ENCODE measurements at regions not wholly inside any gene's neighbourhood (a gene's known extent, or its start where the extent isn't known, plus 50 kb on each side); places are given as distances from the start of the nearest gene placed in this dataset.

GRCh38 chr3:71955240-71956068 is 170.5 kb upstream of the PROK2 start:
- Histone ChIP-seq H3K56ac (replicated peaks; ENCODE audit: insufficient read length, low read depth, low read length) (no peak overlapping the region), H3K4me1 (replicated peaks in 1 of 4; ENCODE audit: control insufficient read depth in 3 of 4, insufficient read depth in 4 of 4, low read length in 3 of 4) (peaks cover 7 to 16% (median 11%) of the 10 kb centered on the region in 4 experiments), H4K5ac (ENCODE audit: insufficient read length, low read depth, low read length) (no peak overlapping the region), H3K79me1 (ENCODE audit: low read depth, low read length) (no peaks in the 10 kb centered on the region), H3K9ac (replicated peaks in 1 of 4; ENCODE audit: extremely low read depth in 1 of 4, low read depth in 3 of 4, low read length in 3 of 4) (peak overlapping the region in 1 of 4 experiments; percentile 13; a peak in 1 of 7 replicates), H3K36me3 (ENCODE audit: control insufficient read depth in 2 of 4, insufficient read depth in 4 of 4, low read length in 3 of 4) (no peaks in the 10 kb centered on the region), H3K23me2 (ENCODE audit: low read depth, low read length) (no peaks in the 10 kb centered on the region), H3K27me3 (replicated peaks in 1 of 4; ENCODE audit: control insufficient read depth in 3 of 4, extremely low read depth in 1 of 4, insufficient read depth in 3 of 4, low read length in 3 of 4) (no peaks in the 10 kb centered on the region), H3K27ac (ENCODE audit: low read depth, low read length) (no peak overlapping the region), H3K14ac (ENCODE audit: insufficient read length) (no peak overlapping the region), H2AFZ (ENCODE audit: low read length) (peak overlapping the region; percentile 95), H3K79me2 (ENCODE audit: control insufficient read depth in 1 of 2, insufficient read depth in 2 of 2, low read length in 2 of 2) (no peaks in the 10 kb centered on the region), H2BK15ac (ENCODE audit: low read length) (peak overlapping the region; percentile 94; the same call in 1 of the 2 replicates), H3K9me3 (ENCODE audit: insufficient read depth in 2 of 2, low read depth in 1 of 2, low read length in 1 of 2) (no peaks in the 10 kb centered on the region), H2BK20ac (ENCODE audit: low read length) (peak overlapping the region; percentile 84; the same call in 1 of the 2 replicates), H2AK5ac (ENCODE audit: low read depth, low read length) (peak overlapping the region; percentile 32; the same call in 1 of the 2 replicates), H4K91ac (replicated peaks; ENCODE audit: insufficient read length, low read length) (peak overlapping the region; percentile 93), H3K23ac (ENCODE audit: insufficient read length) (no peak overlapping the region), H3K4me2 (ENCODE audit: insufficient read depth in 1 of 2, low read depth in 2 of 2, low read length in 2 of 2) (no peak overlapping the region), H4K20me1 (replicated peaks in 1 of 2; ENCODE audit: control insufficient read depth in 1 of 2, insufficient read depth in 2 of 2, low read length in 2 of 2) (no peaks in the 10 kb centered on the region), H3K4ac (replicated peaks; ENCODE audit: insufficient read length, low read depth, low read length) (no peak overlapping the region), H3K18ac (ENCODE audit: extremely low read depth, low read length) (peak overlapping the region; percentile 91), H2BK120ac (replicated peaks; ENCODE audit: low read depth, low read length) (peak overlapping the region; percentile 59), H2BK12ac (ENCODE audit: low read depth, low read length) (peak overlapping the region; percentile 98; the same call in 1 of the 2 replicates), H3K4me3 (ENCODE audit: extremely low read depth in 1 of 4, insufficient read depth in 2 of 4, low read depth in 3 of 4, low read length in 4 of 4) (no peak overlapping the region), H4K8ac (ENCODE audit: extremely low read depth, insufficient read depth, low read length) (no peak overlapping the region), H2BK5ac (ENCODE audit: low read depth, low read length) (peak overlapping the region; percentile 79)
- 41% methylated on average over 12 of the region's 12 CpGs; no CpG with 5 or more reads in 1 of the 2 experiments for WGBS, 2 experiments (ENCODE audit: extremely low coverage in 1 of 2, insufficient coverage in 1 of 2, insufficient read length in 1 of 2, insufficient replicate concordance in 2 of 2, low coverage in 1 of 2, low lambda C conversion rate in 2 of 2, missing lambda C conversion rate in 1 of 2)
- peak; percentile 38 to 66 for DNase-seq (ENCODE audit: low read depth in 1 of 2, low spot score in 2 of 2)
- ChIA-PET POLR2A (ENCODE audit: partially characterized antibody) (interaction anchor here (0.8 to 1.8 kb wide), 4 partner anchors 9 to 288 kb away, joined by 3 to 4 read pairs (median 3); no protein-coding TSS in a partner anchor), CTCF (ENCODE audit: partially characterized antibody) (interaction anchor here (0.6 to 8.4 kb wide), 28 partner anchors 11 to 800 kb away, joined by 3 to 71 read pairs (median 4); no protein-coding TSS in a partner anchor)
- peak; percentile 96 for FAIRE-seq
- TF ChIP-seq SIN3A (conservative IDR thresholded peaks at IDR 0.05 in 1 of 2, IDR thresholded peaks at IDR 0.05 in 1 of 2; ENCODE audit: low read depth in 1 of 2, low read length in 2 of 2), result no peak
- TF ChIP-seq RAD21 (IDR thresholded peaks at IDR 0.05 in 1 of 2, conservative IDR thresholded peaks at IDR 0.05 in 1 of 2; ENCODE audit: low read depth in 2 of 2, low read length in 2 of 2), result peak; percentile 82 to 83
- peak; percentile 87 for TF ChIP-seq TEAD4 (IDR thresholded peaks at IDR 0.05; ENCODE audit: low read depth, low read length)
- TF ChIP-seq TCF12 (IDR thresholded peaks at IDR 0.05; ENCODE audit: low read depth, low read length), result 0 out of 2 replicates have a peak, but pooled peaks have one; percentile 44
- peak; percentile 62 to 81 (median 72) for TF ChIP-seq CTCF (IDR thresholded peaks at IDR 0.05; ENCODE audit: control extremely low read depth in 1 of 3, insufficient read depth in 1 of 3, low read depth in 1 of 3, low read length in 3 of 3)

Measured in H1 (cell line).